Stimulated activated naive CD4-positive, alpha-beta T cell (primary cell): ENCODE measurements at regions not wholly inside any gene's neighbourhood (a gene's known extent, or its start where the extent isn't known, plus 50 kb on each side); places are given as distances from the start of the nearest gene placed in this dataset.
"Not testable (repeated sequence)": the region's sequence is repeated elsewhere in the genome, so short reads cannot be mapped to it uniquely, and the experiment has no call there.

Experiments
- DNase-seq, 6 experiments: peaks; one replicate each; lab custom pipeline; 2025; lab: John Stamatoyannopoulos, UW

- no peak for DNase-seq
These were observed 571.7 kb upstream of the SLC35B3 start for GRCh38 chr6:9007027-9007426.

- no peak for DNase-seq
These were observed 567.5 kb upstream of the SLC35B3 start for GRCh38 chr6:9002833-9003232.

- DNase-seq = no peak
These were observed 559.8 kb upstream of the SLC35B3 start for GRCh38 chr6:8995156-8995555.

GRCh38 chr6:8993111-8993510, 557.8 kb upstream of the SLC35B3 start:
- no peak for DNase-seq

- no peak for DNase-seq
These were observed 556.5 kb upstream of the SLC35B3 start for GRCh38 chr6:8991844-8992243.

GRCh38 chr6:8990075-8990474, 554.7 kb upstream of the SLC35B3 start:
- DNase-seq = no peak

GRCh38 chr6:8983202-8983688, 547.9 kb upstream of the SLC35B3 start:
- peak in 4 of 6 experiments; percentile 6 to 56 (median 32) for DNase-seq

- DNase-seq = no peak
These were observed 547.3 kb upstream of the SLC35B3 start for GRCh38 chr6:8982668-8983067.

- DNase-seq = no peak
These were observed 538.0 kb upstream of the SLC35B3 start for GRCh38 chr6:8973395-8973794.

- no peak for DNase-seq
These were observed 534.4 kb upstream of the SLC35B3 start for GRCh38 chr6:8969747-8970146.

- DNase-seq = no peak
These were observed 523.7 kb upstream of the SLC35B3 start for GRCh38 chr6:8958894-8959511.

- DNase-seq = no peak
These were observed 518.0 kb upstream of the SLC35B3 start for GRCh38 chr6:8953310-8953709.

GRCh38 chr6:8948733-8949132, 513.4 kb upstream of the SLC35B3 start:
- DNase-seq = no peak

- DNase-seq = no peak
These were observed 512.6 kb upstream of the SLC35B3 start for GRCh38 chr6:8947900-8948299.

- no peak for DNase-seq
These were observed 509.2 kb upstream of the SLC35B3 start for GRCh38 chr6:8944548-8944947.

- no peak for DNase-seq
These were observed 507.7 kb upstream of the SLC35B3 start for GRCh38 chr6:8943073-8943472.

- DNase-seq = no peak
These were observed 506.2 kb upstream of the SLC35B3 start for GRCh38 chr6:8941577-8941976.

- DNase-seq = no peak
These were observed 505.0 kb upstream of the SLC35B3 start for GRCh38 chr6:8940356-8940755.

- no peak for DNase-seq
These were observed 504.3 kb upstream of the SLC35B3 start for GRCh38 chr6:8939615-8940014.

- DNase-seq = no peak
These were observed 499.0 kb upstream of the SLC35B3 start for GRCh38 chr6:8934318-8934717.

- DNase-seq = no peak
These were observed 494.7 kb upstream of the SLC35B3 start for GRCh38 chr6:8930009-8930408.

- DNase-seq = not testable (repeated sequence)
These were observed 484.9 kb upstream of the SLC35B3 start for GRCh38 chr6:8920244-8920643.

- no peak for DNase-seq
These were observed 482.9 kb upstream of the SLC35B3 start for GRCh38 chr6:8918196-8918595.

- DNase-seq = no peak
These were observed 479.4 kb upstream of the SLC35B3 start for GRCh38 chr6:8914700-8915099.
